Suppressor macrophage treated with lipopolysaccharide for 4 hours (primary cell): ENCODE measurements at regions not wholly inside any gene's neighbourhood (a gene's known extent, or its start where the extent isn't known, plus 50 kb on each side); places are given as distances from the start of the nearest gene placed in this dataset.
"Not testable (repeated sequence)": the region's sequence is repeated elsewhere in the genome, so short reads cannot be mapped to it uniquely, and the experiment has no call there.

ENCODE experiments used
- DNase-seq: peaks from one replicate; pipeline ENCODE4 v3.0.0-alpha.2; 2020

GRCh38 chr2:72001937-72002690 is 145.5 kb downstream of the CYP26B1 start:
- DNase-seq: no peak

- no peak for DNase-seq
These were observed 147.6 kb downstream of the CYP26B1 start for GRCh38 chr2:72000110-72000509.

GRCh38 chr2:71999580-71999979 is 148.1 kb downstream of the CYP26B1 start:
- no peak for DNase-seq

- no peak for DNase-seq
These were observed 149.8 kb downstream of the CYP26B1 start for GRCh38 chr2:71997843-71998242.

GRCh38 chr2:71995067-71995665 is 152.5 kb downstream of the CYP26B1 start:
- peak; percentile 20 for DNase-seq

- no peak for DNase-seq
These were observed 155.6 kb downstream of the CYP26B1 start for GRCh38 chr2:71992036-71992435.

GRCh38 chr2:71991397-71991796 is 156.3 kb downstream of the CYP26B1 start:
- no peak for DNase-seq

GRCh38 chr2:71990826-71991225 is 156.8 kb downstream of the CYP26B1 start:
- DNase-seq: no peak

GRCh38 chr2:71990122-71990521 is 157.5 kb downstream of the CYP26B1 start:
- DNase-seq: no peak

- no peak for DNase-seq
These were observed 158.0 kb downstream of the CYP26B1 start for GRCh38 chr2:71989671-71990070.

- DNase-seq: no peak
These were observed 159.5 kb downstream of the CYP26B1 start for GRCh38 chr2:71988170-71988569.

GRCh38 chr2:71976685-71977084 is 171.0 kb downstream of the CYP26B1 start:
- no peak for DNase-seq

- no peak for DNase-seq
These were observed 172.8 kb downstream of the CYP26B1 start for GRCh38 chr2:71974846-71975245.

GRCh38 chr2:71971493-71971892 is 176.2 kb downstream of the CYP26B1 start:
- no peak for DNase-seq

GRCh38 chr2:71965530-71965929 is 182.1 kb downstream of the CYP26B1 start:
- DNase-seq: no peak

GRCh38 chr2:71962911-71963694 is 184.6 kb downstream of the CYP26B1 start:
- no peak for DNase-seq

- DNase-seq: no peak
These were observed 185.3 kb downstream of the CYP26B1 start for GRCh38 chr2:71962350-71962749.

- DNase-seq: no peak
These were observed 186.2 kb downstream of the CYP26B1 start for GRCh38 chr2:71961289-71962027.

- DNase-seq: no peak
These were observed 188.2 kb downstream of the CYP26B1 start for GRCh38 chr2:71959494-71959893.

- DNase-seq: not testable (repeated sequence)
These were observed 189.2 kb downstream of the CYP26B1 start for GRCh38 chr2:71958426-71958825.

GRCh38 chr2:71952572-71953188 is 195.0 kb downstream of the CYP26B1 start:
- no peak for DNase-seq

GRCh38 chr2:71951718-71952404 is 195.8 kb downstream of the CYP26B1 start:
- no peak for DNase-seq
